WTC11 (cell line): ENCODE measurements at regions not wholly inside any gene's neighbourhood (a gene's known extent, or its start where the extent isn't known, plus 50 kb on each side); places are given as distances from the start of the nearest gene placed in this dataset.

Experiments
- ATAC-seq: fragments of 200-7000 bp; cut with Tn5 transposase; 2 replicates; pipeline ENCODE4 v1.10.0; 2021; ENCODE audit warnings: mild to moderate bottlenecking, moderate library complexity
- CTCF ChIA-PET: fragments of 300-600 bp; sonication (Branson Sonifier 250); formaldehyde crosslinking; loops from one replicate; lab custom pipeline; 2021; ENCODE audit warnings: antibody characterized with exemption; lab: Charles Lee
- POLR2A ChIA-PET: fragments of 350-600 bp; sonication (Branson Sonifier 250); formaldehyde crosslinking; loops from one replicate; lab custom pipeline; 2021; ENCODE audit warnings: antibody characterized with exemption; lab: Charles Lee
- DNase-seq: peaks from one replicate; pipeline ENCODE4 v3.0.0; 2021; ENCODE audit warnings: low spot score
- H3K27ac Mint-ChIP-seq: 2 replicates; pipeline ENCODE4 v1.8.0; 2021; ENCODE audit warnings: mixed read lengths
- H3K27me3 Mint-ChIP-seq: 2 replicates; pipeline ENCODE4 v1.8.0; 2021; ENCODE audit warnings: low read depth, mild to moderate bottlenecking, moderate library complexity, mixed read lengths
- H3K36me3 Mint-ChIP-seq: 2 replicates; pipeline ENCODE4 v1.8.0; 2021; ENCODE audit warnings: mixed read lengths
- H3K4me1 Mint-ChIP-seq: 2 replicates; pipeline ENCODE4 v1.8.0; 2022; ENCODE audit warnings: mixed read lengths
- H3K4me3 Mint-ChIP-seq: 2 replicates; pipeline ENCODE4 v1.8.0; 2021; ENCODE audit warnings: mild to moderate bottlenecking, moderate library complexity, mixed read lengths
- H3K9me3 Mint-ChIP-seq: 2 replicates; pipeline ENCODE4 v1.8.0; 2021; ENCODE audit warnings: mixed read lengths
- ATF1 ChIP-seq: sonication (generic); formaldehyde crosslinking; IDR thresholded peaks from 2 replicates; pipeline ENCODE4 v1.8.1; 2023; ENCODE audit warnings: mild to moderate bottlenecking, moderate library complexity, missing genetic modification reagents
- EMX1 ChIP-seq: fragments of 250-450 bp; sonication (Bioruptor Pico); IDR thresholded peaks from 2 replicates; pipeline ENCODE4 v1.8.0; 2021; ENCODE audit warnings: mild to moderate bottlenecking
- FOXK1 ChIP-seq: sonication (generic); formaldehyde crosslinking; IDR thresholded peaks from 2 replicates; pipeline ENCODE4 v1.8.0; 2022; ENCODE audit warnings: mild to moderate bottlenecking, moderate library complexity, missing genetic modification reagents
- FOXP1 ChIP-seq: sonication (generic); formaldehyde crosslinking; IDR thresholded peaks from 2 replicates; pipeline ENCODE4 v1.8.0; 2022; ENCODE audit warnings: missing genetic modification reagents, mild to moderate bottlenecking, moderate library complexity, borderline replicate concordance
- GRHL2 ChIP-seq: fragments of 250-450 bp; sonication (Bioruptor Pico); IDR thresholded peaks from 2 replicates; pipeline ENCODE4 v1.8.0; 2022; ENCODE audit warnings: mild to moderate bottlenecking, moderate library complexity; ENCODE audit not compliant: insufficient replicate concordance, severe bottlenecking
- HMGXB4 ChIP-seq: sonication (generic); formaldehyde crosslinking; IDR thresholded peaks from 2 replicates; pipeline ENCODE4 v1.8.1; 2023; ENCODE audit warnings: mild to moderate bottlenecking, moderate library complexity, missing genetic modification reagents
- IRF2 ChIP-seq: sonication (generic); formaldehyde crosslinking; IDR thresholded peaks from 2 replicates; pipeline ENCODE4 v1.8.0; 2022; ENCODE audit warnings: low read depth, missing genetic modification reagents, borderline replicate concordance
- KAT7 ChIP-seq: sonication (generic); formaldehyde crosslinking; IDR thresholded peaks from 2 replicates; pipeline ENCODE4 v1.8.1; 2023; ENCODE audit warnings: missing genetic modification reagents, mild to moderate bottlenecking, borderline replicate concordance
- MYBL2 ChIP-seq: sonication (generic); formaldehyde crosslinking; IDR thresholded peaks from 2 replicates; pipeline ENCODE4 v1.8.1; 2023; ENCODE audit warnings: mild to moderate bottlenecking, moderate library complexity, missing genetic modification reagents
- NR2C2 ChIP-seq: sonication (generic); formaldehyde crosslinking; IDR thresholded peaks from 2 replicates; pipeline ENCODE4 v1.8.0; 2022; ENCODE audit warnings: mild to moderate bottlenecking, missing genetic modification reagents
- PREB ChIP-seq: sonication (generic); formaldehyde crosslinking; IDR thresholded peaks from 2 replicates; pipeline ENCODE4 v1.8.1; 2022; ENCODE audit warnings: mild to moderate bottlenecking, missing genetic modification reagents, moderate library complexity, borderline replicate concordance
- RELA ChIP-seq: sonication (generic); formaldehyde crosslinking; IDR thresholded peaks from 2 replicates; pipeline ENCODE4 v1.8.1; 2022; ENCODE audit warnings: missing genetic modification reagents, mild to moderate bottlenecking, borderline replicate concordance
- TEAD1 ChIP-seq: sonication (generic); formaldehyde crosslinking; IDR thresholded peaks from 2 replicates; pipeline ENCODE4 v1.8.0; 2022; ENCODE audit warnings: mild to moderate bottlenecking, missing genetic modification reagents
- TP53 ChIP-seq: sonication (generic); formaldehyde crosslinking; IDR thresholded peaks from 2 replicates; pipeline ENCODE4 v1.8.1; 2023; ENCODE audit warnings: mild to moderate bottlenecking, missing genetic modification reagents
- ZNF232 ChIP-seq: sonication (generic); formaldehyde crosslinking; IDR thresholded peaks from 2 replicates; pipeline ENCODE4 v1.8.0; 2022; ENCODE audit warnings: mild to moderate bottlenecking, missing genetic modification reagents
- ZNF281 ChIP-seq: sonication (generic); formaldehyde crosslinking; IDR thresholded peaks from 2 replicates; pipeline ENCODE4 v1.8.0; 2023; ENCODE audit warnings: mild to moderate bottlenecking, missing genetic modification reagents
- ZNF396 ChIP-seq: fragments of 250-450 bp; sonication (Bioruptor Pico); IDR thresholded peaks from 2 replicates; pipeline ENCODE4 v1.8.0; 2021; ENCODE audit warnings: mild to moderate bottlenecking, moderate library complexity, borderline replicate concordance
- ZNF671 ChIP-seq: fragments of 250-450 bp; sonication (Bioruptor Pico); IDR thresholded peaks from 2 replicates; pipeline ENCODE4 v1.8.0; 2021; ENCODE audit warnings: mild to moderate bottlenecking
- TF ChIP-seq, protein P1 (sequence below): sonication (generic); formaldehyde crosslinking; IDR thresholded peaks from 2 replicates; pipeline ENCODE4 v1.8.1; 2023; ENCODE audit warnings: mild to moderate bottlenecking, missing genetic modification reagents, moderate library complexity

GRCh38 chr1:98008373-98008772 lies 87.5 kb upstream of the DPYD start:
- no peaks in the 10 kb centered on the region for H3K9me3 Mint-ChIP-seq
- ATAC-seq (no peak), DNase-seq (no peak)
- ChIA-PET CTCF (no interaction called here), POLR2A (no interaction called here)
- no peak overlapping the region for H3K27ac Mint-ChIP-seq
- H3K4me1 Mint-ChIP-seq: no peaks in the 10 kb centered on the region
- H3K4me3 Mint-ChIP-seq: no peak overlapping the region
- H3K36me3 Mint-ChIP-seq: no peaks in the 10 kb centered on the region
- H3K27me3 Mint-ChIP-seq: peaks cover 2% of the 10 kb centered on the region; the same call in 1 of the 2 replicates
- TF ChIP-seq, protein P1, sequence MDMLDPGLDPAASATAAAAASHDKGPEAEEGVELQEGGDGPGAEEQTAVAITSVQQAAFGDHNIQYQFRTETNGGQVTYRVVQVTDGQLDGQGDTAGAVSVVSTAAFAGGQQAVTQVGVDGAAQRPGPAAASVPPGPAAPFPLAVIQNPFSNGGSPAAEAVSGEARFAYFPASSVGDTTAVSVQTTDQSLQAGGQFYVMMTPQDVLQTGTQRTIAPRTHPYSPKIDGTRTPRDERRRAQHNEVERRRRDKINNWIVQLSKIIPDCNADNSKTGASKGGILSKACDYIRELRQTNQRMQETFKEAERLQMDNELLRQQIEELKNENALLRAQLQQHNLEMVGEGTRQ (CRISPR knock-in tag): no peak
- TF ChIP-seq MYBL2 (CRISPR knock-in tag) (no peak), ZNF232 (CRISPR knock-in tag) (no peak), GRHL2 (CRISPR knock-in tag) (no peak), IRF2 (CRISPR knock-in tag) (no peak), RELA (CRISPR knock-in tag) (no peak), ZNF671 (CRISPR knock-in tag) (no peak)

DNA sequence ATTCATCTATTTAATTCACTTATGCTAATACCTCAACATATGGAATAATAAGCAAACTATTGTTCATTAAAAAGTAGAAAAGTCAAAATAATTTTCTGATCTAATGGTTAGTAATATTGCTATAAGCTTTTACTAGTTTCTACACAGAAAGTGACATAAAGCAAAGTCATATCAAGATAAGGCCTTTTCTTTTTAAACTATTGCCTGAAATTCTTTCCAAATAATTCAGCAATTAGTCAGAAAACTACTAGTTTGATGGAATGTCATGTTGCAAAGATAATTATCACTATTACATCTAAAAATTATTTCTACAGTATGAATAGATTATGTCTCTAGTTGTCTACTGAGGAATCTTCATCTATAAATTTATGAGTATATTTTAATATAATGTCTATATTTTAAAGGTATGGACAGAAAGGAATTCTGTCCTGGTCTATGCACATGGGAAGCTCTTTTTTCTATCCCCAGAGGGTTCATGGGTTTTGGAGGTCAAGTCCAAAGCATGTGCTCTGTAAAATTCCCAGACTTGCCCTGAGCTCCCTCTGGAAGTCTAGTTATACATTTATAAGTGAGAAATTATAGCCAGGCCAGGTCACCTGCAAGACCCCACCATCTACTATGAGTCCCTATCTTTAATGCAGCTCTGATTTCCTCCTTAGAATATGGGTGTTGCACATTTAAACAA lies 84.6 kb upstream of the DPYD start:
- Mint-ChIP-seq H3K27me3 (no peaks in the 10 kb centered on the region), H3K4me3 (no peak overlapping the region), H3K36me3 (no peaks in the 10 kb centered on the region), H3K27ac (no peak overlapping the region), H3K9me3 (no peaks in the 10 kb centered on the region), H3K4me1 (peaks cover 8% of the 10 kb centered on the region)
- no peak for DNase-seq
- ChIA-PET CTCF (interaction anchor here (0.6 to 1.0 kb wide), 2 partner anchors 463 to 581 kb away, joined by 3 read pairs; no protein-coding TSS in a partner anchor), POLR2A (no interaction called here)
- TF ChIP-seq FOXK1 (CRISPR knock-in tag): no peak
- no peak for TF ChIP-seq EMX1
- no peak for TF ChIP-seq TEAD1
- TF ChIP-seq HMGXB4 (CRISPR knock-in tag): no peak
- no peak for TF ChIP-seq ZNF232 (CRISPR knock-in tag)
- TF ChIP-seq ZNF396: no peak
- TF ChIP-seq NR2C2 (CRISPR knock-in tag): no peak
- no peak for TF ChIP-seq ZNF281
- no peak for TF ChIP-seq TP53 (CRISPR knock-in tag)
- TF ChIP-seq ATF1 (CRISPR knock-in tag): no peak
- TF ChIP-seq FOXP1 (CRISPR knock-in tag): no peak
- no peak for TF ChIP-seq KAT7 (CRISPR knock-in tag)
- TF ChIP-seq PREB: no peak
- no peak for ATAC-seq
